GM12801 (cell line): ENCODE measurements at regions not wholly inside any gene's neighbourhood (a gene's known extent, or its start where the extent isn't known, plus 50 kb on each side); places are given as distances from the start of the nearest gene placed in this dataset.

ENCODE experiments used
- CTCF ChIP-seq: IDR thresholded peaks from one replicate; pipeline ENCODE4 v1.5.1; 2011; ENCODE audit warnings: control low read depth; ENCODE audit not compliant: insufficient read length; ENCODE audit errors: extremely low read depth

GRCh38 chr5:164941132-164941531 is 1435.7 kb downstream of the MAT2B start:
- TF ChIP-seq CTCF = no peak

GRCh38 chr5:164950927-164951326 is 1445.5 kb downstream of the MAT2B start:
- no peak for TF ChIP-seq CTCF

GRCh38 chr5:164951570-164951969 is 1446.2 kb downstream of the MAT2B start:
- TF ChIP-seq CTCF = no peak

- TF ChIP-seq CTCF = no peak
Measured at GRCh38 chr5:164958688-164959087, 1453.3 kb downstream of the MAT2B start.

- TF ChIP-seq CTCF = no peak
Measured at GRCh38 chr5:164959761-164960160, 1454.3 kb downstream of the MAT2B start.

- no peak for TF ChIP-seq CTCF
Measured at GRCh38 chr5:164962329-164962961, 1457.0 kb downstream of the MAT2B start.

GRCh38 chr5:164966611-164967010 is 1461.2 kb downstream of the MAT2B start:
- no peak for TF ChIP-seq CTCF
